HG02970 (cell line): ENCODE measurements at regions not wholly inside any gene's neighbourhood (a gene's known extent, or its start where the extent isn't known, plus 50 kb on each side); places are given as distances from the start of the nearest gene placed in this dataset.

Source experiments
- ATAC-seq: cut with Tn5 transposase; IDR thresholded peaks from one replicate; pipeline ENCODE4 v1.9.1; 2021; ENCODE audit warnings: mild to moderate bottlenecking, moderate library complexity, moderate number of reproducible peaks; ENCODE audit not compliant: unreplicated experiment, low FRiP score

GRCh38 chr17:77466596-77467223 lies 325.9 kb downstream of the SEC14L1 start:
- ATAC-seq: no peak

DNA sequence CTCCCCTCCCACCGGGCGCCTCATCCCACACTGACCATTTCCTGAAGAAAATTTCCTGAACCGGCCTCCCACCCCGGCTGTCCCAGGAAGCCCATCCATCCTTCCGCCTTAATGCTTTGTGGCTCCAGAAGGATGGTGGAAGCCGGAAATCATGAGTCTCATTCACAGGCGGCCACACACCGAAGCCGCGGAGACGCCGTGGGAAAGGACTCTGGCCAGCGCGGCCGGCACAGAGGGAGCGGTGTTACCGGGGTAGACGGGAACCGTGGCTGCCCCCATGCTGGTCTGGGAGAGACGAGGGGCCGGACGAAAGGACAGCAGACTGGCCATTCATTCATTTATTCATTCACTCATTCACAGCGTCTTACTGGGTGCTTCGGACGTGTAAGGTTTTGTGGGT lies 326.8 kb downstream of the SEC14L1 start:
- no peak for ATAC-seq

GRCh38 chr17:77468897-77469296 lies 328.1 kb downstream of the SEC14L1 start:
- ATAC-seq: no peak

DNA sequence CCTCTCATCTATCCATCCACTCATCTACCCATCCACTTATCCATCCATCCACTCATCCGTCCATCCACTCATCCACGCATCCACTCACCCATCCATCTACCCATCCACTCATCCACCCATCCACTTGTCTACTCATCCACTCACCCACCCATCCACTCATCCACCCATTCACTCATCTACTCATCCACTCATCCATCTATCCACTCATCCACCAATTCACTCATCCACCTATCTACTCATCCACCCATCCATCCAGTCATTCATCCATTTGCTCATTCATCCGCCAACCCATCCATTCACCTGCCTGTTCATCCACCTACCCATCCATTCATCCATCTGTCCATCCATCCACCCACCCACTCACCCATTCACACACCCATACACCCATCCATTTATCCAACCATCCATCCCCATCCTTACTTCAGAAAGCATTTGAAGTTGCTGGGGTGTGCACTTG lies 329.6 kb downstream of the SEC14L1 start:
- no peak for ATAC-seq

GRCh38 chr17:77470800-77471733 lies 330.3 kb downstream of the SEC14L1 start:
- no peak for ATAC-seq

- no peak for ATAC-seq
Observed at GRCh38 chr17:77471984-77472461, 331.3 kb downstream of the SEC14L1 start.

DNA sequence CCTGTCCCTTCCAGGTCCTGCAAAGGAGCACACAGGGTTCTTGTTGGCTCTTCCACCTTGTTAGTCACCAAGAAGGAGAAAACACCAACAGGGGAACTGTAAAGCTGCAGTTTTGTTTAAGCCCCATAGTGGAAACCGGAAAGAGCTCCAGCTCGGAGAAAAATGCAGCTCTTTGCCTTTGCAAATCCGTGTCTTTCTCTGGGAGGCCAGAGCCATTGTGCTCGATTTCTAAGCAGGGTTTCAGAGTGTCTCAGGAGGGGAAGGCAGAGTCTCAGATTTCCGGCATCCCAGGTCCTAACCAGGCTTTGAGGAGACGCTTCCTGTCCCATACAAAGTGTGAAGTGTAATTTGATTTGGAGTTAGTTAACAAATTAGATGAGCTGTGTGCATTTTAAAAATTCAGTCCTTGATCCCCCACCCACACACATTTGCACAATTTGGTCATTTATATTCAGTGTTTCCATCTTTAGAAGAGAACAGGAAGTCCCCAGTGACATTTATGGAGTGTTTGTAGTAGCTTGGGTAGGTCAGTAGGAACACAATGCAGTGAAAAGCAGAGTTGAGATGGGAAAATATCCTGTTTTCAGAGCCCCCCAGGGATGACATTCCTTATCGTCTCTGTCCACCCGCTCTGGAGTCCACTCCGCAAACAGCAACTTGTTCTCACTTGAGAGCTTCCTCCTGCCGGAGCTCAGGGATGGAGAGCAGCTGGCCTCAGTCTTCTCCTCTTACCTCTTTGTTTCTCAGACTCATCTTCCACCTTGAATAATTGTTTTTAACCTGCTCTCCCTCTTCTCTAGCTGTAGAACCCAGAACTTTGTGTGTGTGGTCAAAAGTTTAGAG lies 331.9 kb downstream of the SEC14L1 start:
- ATAC-seq: no peak

DNA sequence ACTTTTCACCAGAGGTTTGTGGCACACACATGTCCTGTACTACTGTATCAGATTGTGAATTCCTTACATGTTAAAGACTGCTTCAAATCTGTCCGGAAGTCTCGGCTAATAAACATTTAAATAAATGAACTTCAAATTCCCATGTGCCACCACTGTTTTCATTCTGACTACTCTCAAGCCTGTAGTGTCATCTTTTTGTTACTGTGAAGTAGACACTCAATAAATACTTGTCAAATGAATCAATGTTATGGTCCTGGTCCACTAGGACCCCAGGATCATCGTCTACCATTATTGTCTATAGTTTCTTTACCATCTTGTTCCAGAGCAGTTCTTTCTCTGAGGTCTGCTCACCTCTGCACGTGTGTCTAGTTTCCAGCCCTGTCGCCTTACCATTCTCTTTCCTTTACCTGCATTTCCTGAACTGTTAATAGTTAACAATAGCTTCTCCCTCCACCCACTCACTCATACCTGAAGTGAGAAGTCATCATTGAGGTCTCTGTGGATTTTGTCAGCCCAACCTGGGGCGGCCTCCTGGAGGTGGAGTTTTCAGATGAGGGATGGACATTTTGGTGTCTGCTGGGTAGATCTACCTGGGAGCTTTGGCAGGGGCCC lies 333.0 kb downstream of the SEC14L1 start:
- no peak for ATAC-seq

DNA sequence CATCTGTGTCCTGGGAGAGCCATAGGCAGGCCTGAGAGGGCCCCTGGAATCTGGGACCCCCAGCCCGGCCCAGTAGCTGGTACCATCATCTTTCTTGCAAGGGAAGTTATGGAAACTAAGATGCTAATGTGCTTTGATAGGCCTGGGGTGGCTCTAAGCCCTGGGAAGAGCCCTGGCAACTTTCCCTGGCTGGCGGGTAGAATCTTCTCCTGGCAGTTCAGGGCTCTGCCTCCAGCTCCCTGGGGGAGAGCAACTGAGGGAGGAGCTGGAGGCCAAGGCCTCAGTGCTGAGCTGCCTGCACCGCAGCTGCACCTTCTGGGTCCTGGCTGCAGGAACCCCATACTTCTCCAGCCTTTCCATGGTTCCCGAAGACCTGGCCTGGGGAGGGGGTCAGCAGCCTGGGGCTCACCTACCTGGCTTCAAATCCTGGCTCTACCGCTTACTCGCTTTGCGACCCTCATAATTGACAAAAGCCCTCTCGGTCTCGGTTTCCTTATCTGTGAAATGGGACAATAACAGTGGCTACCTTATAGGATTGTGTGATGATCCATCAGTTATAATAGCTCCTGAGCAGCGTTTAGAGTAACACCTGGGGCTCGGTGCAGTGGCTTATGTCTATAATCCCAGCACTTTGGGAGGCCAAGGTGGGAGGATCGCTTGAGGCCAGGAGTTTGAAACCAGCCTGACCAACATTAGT lies 333.7 kb downstream of the SEC14L1 start:
- ATAC-seq: no peak

GRCh38 chr17:77475016-77475976 lies 334.5 kb downstream of the SEC14L1 start:
- ATAC-seq: no peak

- ATAC-seq: no peak
Observed at GRCh38 chr17:77476006-77476405, 335.2 kb downstream of the SEC14L1 start.

GRCh38 chr17:77476498-77476897 lies 335.7 kb downstream of the SEC14L1 start:
- no peak for ATAC-seq

- ATAC-seq: no peak
Observed at GRCh38 chr17:77476931-77477805, 336.4 kb downstream of the SEC14L1 start.

DNA sequence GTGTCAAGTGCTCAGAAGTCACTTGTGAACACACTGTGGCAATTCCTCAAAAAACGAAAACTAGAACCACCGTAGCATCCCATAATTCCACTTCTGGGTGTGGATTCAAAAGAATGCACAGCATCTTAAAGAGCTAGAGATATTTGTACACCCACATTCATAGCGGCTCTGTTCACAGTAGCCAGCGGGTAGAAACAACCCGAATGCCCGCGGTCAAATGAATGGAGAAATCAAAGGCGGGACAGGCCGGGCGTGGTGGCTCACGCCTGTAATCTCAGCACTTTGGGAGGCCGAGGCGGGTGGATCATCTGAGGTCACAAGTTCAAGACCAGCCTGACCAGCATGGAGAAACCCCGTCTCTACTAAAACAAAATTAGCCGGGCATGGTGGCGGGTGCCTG lies 337.5 kb downstream of the SEC14L1 start:
- ATAC-seq: no peak

DNA sequence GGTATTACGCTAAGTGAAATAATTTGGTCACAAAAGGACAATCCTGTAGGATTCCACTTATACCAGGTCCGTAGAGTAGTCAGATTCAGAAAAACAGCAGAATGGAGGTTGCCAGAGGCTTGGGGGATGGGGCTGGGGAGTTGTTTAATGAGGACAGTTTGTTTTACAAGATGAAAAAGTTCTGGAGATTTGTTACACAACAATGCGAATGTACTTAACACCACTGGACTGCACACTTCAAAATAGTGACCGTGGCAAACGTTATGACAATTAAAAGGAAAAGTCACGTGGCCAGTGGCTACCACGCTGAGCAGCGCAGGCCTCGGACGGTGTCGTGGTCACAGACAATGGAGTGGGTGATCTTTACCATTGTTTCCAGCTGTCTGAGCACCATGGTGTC lies 338.1 kb downstream of the SEC14L1 start:
- no peak for ATAC-seq

DNA sequence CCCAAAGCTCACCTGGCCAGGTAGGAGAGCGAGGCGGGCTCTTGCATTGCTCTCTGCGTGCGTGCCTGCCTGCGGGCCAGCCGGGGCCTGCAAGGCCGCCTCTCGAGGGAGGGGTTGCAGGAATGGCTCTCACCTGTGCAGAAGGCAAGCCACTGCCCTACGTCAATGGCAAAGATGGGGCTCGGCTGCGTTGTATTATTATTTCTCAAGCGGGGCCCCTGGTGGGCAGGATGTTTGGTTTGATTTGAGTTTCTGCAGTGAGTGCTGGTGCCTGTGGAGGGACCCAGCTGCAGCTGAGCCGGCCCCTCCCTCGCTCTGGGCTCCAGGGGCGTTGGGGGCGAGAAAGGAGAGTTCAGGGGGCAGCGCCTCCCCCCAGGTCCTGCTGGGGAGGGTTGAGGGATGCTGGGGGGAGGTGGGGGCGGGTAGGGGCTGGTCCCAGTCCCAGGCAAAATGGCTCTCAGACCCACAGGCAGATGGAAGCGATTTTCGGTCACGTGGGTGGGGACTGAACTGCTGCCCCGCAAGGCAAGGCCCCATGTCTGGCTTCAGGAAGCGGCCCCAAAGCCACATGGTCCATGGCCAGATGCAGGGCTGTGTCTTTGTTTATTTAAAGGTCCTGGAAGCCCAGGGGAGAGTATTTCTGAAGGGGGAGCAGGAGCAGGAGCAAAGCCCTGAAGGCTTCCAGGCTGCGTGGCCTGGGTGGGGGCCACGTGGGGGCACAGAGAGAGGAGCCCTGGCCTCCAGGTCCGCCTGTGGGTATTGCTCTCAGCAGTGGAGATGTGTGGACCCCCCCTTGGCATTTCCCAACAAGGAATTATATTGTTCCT lies 338.8 kb downstream of the SEC14L1 start:
- ATAC-seq: no peak

DNA sequence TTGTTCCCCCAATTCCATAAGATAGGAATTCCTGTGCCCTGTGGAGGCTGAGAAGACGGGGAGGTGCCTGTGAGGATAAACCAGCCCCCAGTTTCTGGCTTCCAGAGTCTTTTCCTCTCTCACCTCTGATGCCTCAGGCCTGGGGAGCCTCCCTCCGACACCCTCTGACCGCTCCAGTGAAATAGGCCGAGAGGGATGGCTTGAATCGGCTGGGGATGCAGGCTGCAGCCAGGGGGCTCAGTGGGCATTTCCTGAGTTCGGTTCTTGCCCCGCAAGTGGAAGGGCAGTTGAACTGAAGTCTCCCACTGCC lies 339.4 kb downstream of the SEC14L1 start:
- no peak for ATAC-seq
